ENCODE measurements at regions not wholly inside any gene's neighbourhood (a gene's known extent, or its start where the extent isn't known, plus 50 kb on each side); places are given as distances from the start of the nearest gene placed in this dataset.
"Not testable (repeated sequence)": the region's sequence is repeated elsewhere in the genome, so short reads cannot be mapped to it uniquely, and the experiment has no call there.

DNA sequence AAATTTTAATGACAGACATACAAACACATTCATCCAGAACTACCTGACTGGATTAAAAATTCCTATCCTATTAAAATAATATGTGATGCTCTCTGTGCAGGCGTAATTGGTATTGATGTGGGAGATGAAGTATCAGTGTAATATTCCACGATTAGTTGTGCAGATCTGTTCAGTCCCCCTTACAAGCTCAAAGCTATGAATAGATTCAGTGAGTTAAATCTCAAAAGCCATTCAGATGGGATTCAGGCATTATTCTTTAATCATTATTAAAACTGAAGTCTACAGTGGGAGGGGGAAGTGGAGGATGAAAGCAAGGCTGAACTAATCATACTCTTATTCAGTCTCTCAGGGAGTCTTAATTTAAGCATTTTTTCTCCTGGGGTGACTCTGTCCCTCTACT lies 855.8 kb downstream of the EFNA5 start:
- TF ChIP-seq, protein P1, sequence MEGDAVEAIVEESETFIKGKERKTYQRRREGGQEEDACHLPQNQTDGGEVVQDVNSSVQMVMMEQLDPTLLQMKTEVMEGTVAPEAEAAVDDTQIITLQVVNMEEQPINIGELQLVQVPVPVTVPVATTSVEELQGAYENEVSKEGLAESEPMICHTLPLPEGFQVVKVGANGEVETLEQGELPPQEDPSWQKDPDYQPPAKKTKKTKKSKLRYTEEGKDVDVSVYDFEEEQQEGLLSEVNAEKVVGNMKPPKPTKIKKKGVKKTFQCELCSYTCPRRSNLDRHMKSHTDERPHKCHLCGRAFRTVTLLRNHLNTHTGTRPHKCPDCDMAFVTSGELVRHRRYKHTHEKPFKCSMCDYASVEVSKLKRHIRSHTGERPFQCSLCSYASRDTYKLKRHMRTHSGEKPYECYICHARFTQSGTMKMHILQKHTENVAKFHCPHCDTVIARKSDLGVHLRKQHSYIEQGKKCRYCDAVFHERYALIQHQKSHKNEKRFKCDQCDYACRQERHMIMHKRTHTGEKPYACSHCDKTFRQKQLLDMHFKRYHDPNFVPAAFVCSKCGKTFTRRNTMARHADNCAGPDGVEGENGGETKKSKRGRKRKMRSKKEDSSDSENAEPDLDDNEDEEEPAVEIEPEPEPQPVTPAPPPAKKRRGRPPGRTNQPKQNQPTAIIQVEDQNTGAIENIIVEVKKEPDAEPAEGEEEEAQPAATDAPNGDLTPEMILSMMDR (IDR thresholded peaks at IDR 0.05; ENCODE audit: insufficient read depth, low read length, missing control alignments), result no peak
- DNase-seq (ENCODE audit: low read depth, low spot score), result no peak
- no peak overlapping the region for H3K4me3 ChIP-seq (ENCODE audit: low read depth, low read length)
- POLR2A ChIA-PET, result no interaction called here
- CTCF ChIA-PET, result no interaction called here

DNA sequence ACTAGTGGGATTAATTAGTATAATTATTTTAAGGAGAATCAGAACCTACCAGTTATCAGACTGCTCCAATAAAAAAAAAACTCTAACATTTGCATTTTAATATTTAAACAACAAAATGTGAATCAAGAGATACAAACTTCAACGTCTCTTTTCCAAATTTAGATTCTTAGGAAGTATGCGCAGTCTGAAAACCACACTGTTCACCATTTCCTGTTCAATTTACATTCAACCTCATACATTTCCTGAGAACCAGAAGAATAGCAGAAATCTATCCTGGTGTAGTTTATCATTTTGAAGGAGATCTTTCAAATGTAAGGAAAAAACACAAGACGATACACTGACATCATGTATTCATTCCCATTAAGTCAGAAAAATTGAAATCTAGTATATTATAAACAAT lies 869.2 kb downstream of the EFNA5 start:
- no peak overlapping the region for H3K4me3 ChIP-seq (ENCODE audit: low read depth, low read length)
- no peak for DNase-seq (ENCODE audit: low read depth, low spot score)
- POLR2A ChIA-PET, result no interaction called here
- TF ChIP-seq, protein P1 (IDR thresholded peaks at IDR 0.05; ENCODE audit: insufficient read depth, low read length, missing control alignments), result no peak
- CTCF ChIA-PET, result no interaction called here

DNA sequence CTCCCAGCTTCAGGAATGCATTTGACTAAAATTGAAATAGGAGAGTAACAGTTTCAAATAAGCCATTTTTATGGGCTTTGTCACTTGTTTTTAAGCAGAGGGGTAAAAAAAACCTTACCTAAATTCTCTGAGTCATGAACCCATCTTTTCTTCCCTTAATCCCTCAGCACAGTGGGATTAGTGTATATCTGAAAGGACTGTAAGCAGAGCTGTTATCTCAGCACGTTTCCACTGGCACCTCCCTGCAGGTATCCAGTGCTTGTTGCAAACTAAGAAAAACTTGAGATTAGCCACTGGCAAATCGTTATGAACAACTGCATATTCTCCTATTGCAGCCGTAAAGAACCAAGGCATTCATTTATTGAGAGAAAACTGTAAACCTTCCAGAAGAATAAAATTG lies 872.7 kb downstream of the EFNA5 start:
- POLR2A ChIA-PET, result no interaction called here
- H3K4me3 ChIP-seq (ENCODE audit: low read depth, low read length), result no peak overlapping the region
- CTCF ChIA-PET, result no interaction called here
- TF ChIP-seq, protein P1 (IDR thresholded peaks at IDR 0.05; ENCODE audit: insufficient read depth, low read length, missing control alignments), result no peak
- DNase-seq (ENCODE audit: low read depth, low spot score), result no peak

DNA sequence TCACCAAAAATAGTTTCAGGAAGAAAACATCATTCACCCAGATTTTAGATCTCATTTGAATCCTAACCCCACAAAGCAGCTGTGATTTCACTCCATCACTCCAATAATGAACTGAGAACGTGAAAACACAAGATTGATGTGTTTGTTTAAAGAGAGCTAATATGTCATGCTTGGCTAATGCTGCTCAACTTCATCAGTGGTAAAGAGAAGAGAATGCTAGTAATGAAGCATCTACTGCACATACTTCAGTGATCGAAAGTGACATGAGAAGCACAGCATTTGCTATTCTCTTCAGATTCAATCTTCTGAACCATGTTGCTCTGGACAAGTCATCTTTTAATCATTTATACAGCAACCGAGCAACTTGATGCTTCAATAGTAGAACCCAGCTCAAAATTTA lies 874.7 kb downstream of the EFNA5 start:
- DNase-seq (ENCODE audit: low read depth, low spot score), result no peak
- H3K4me3 ChIP-seq (ENCODE audit: low read depth, low read length), result no peak overlapping the region
- TF ChIP-seq, protein P1 (IDR thresholded peaks at IDR 0.05; ENCODE audit: insufficient read depth, low read length, missing control alignments), result no peak
- ChIA-PET POLR2A (no interaction called here), CTCF (no interaction called here)

DNA sequence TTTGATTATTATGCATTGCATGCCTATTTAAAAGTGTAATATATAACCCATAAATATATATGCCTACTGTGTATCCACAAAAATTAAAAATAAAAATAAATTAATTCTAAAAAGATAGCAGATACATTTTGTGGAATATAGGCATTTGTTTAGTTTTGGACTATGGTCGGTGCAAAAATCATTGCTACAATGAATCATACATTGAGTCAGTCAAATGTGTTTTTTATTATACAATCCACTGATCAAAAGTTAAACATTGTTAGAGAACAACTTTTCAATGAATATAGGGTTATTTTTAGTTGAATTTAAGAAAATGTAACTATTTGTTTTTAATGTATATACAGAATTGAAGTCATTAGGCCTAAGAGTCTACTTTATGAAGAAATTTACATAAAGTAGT lies 885.9 kb downstream of the EFNA5 start:
- CTCF ChIA-PET, result no interaction called here

DNA sequence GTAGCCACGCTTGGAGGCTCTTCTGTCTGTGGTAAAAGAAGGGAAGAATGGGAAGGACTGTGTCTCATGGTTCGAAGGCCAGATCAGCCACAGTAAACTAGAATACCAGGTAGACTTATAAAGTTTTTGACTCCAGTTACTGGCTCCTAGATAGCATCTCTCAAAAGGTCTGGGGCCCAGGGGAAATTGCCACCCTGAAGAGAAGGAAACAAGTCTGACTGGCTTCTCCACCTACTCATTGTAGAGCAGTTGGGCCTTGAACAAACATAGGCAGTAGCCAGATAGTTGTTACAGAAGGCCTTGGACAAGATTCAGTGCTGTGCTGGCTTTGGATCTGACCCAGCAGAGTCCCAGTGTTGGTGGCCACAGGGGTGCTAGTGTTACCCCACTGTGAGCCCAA lies 890.4 kb downstream of the EFNA5 start:
- ChIA-PET CTCF (no interaction called here), POLR2A (no interaction called here)
- no peak for DNase-seq (ENCODE audit: low read depth, low spot score)
- TF ChIP-seq, protein P1 (IDR thresholded peaks at IDR 0.05; ENCODE audit: insufficient read depth, low read length, missing control alignments), result no peak
- no peak overlapping the region for H3K4me3 ChIP-seq (ENCODE audit: low read depth, low read length)

More for the DNA sequence above, 885.9 kb downstream of the EFNA5 start:
- POLR2A ChIA-PET, result no interaction called here
- H3K4me3 ChIP-seq (ENCODE audit: low read depth, low read length), result no peak overlapping the region
- TF ChIP-seq, protein P1 (IDR thresholded peaks at IDR 0.05; ENCODE audit: insufficient read depth, low read length, missing control alignments), result no peak
- no peak for DNase-seq (ENCODE audit: low read depth, low spot score)

DNA sequence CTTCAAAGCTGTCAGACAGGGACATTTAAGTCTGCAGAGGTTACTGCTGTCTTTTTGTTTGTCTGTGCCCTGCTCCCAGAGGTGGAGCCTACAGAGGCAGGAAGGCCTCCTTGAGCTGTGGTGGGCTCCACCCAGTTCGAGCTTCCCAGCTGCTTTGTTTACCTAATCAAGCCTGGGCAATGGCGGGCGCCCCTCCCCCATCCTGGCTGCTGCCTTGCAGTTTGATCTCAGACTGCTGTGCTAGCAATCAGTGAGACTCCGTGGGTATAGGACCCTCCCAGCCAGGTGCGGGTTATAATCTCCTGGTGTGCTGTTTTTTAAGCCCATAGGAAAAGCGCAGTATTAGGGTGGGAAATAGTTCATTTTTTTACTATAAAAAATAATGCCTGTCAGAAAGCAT lies 894.2 kb downstream of the EFNA5 start:
- H3K4me3 ChIP-seq (ENCODE audit: low read depth, low read length); CTCF ChIA-PET; DNase-seq (ENCODE audit: low read depth, low spot score); POLR2A ChIA-PET: not testable (repeated sequence)
